IMR-90 (cell line): ENCODE measurements at regions not wholly inside any gene's neighbourhood (a gene's known extent, or its start where the extent isn't known, plus 50 kb on each side); places are given as distances from the start of the nearest gene placed in this dataset.

Experiments
- ATAC-seq: fragments of 200-7000 bp; cut with Tn5 transposase; 2 replicates; pipeline ENCODE4 v1.9.1; 2020; ENCODE audit warnings: low read depth, mild to moderate bottlenecking, moderate library complexity
- BruUV-seq: library from RNA; stranded (reverse); fragments of 400-500 nt; replicated peaks from 2 replicates; lab custom pipeline; 2021; lab: Mats Ljungman, UMichigan
- CTCF ChIA-PET: fragments of 300-600 bp; formaldehyde crosslinking; extraction: SDS; loops from one replicate; lab custom pipeline; 2021; ENCODE audit warnings: antibody characterized with exemption; lab: Yijun Ruan, JAX
- POLR2A ChIA-PET: fragments of 300-600 bp; sonication (Branson Sonifier 250); formaldehyde crosslinking; loops from one replicate; lab custom pipeline; 2022; ENCODE audit warnings: antibody characterized with exemption; ENCODE audit not compliant: unreplicated experiment; lab: Charles Lee
- DNase-seq: peaks from one replicate; pipeline ENCODE4 v3.0.0; 2013
- H2AFZ ChIP-seq: replicated peaks from 2 replicates; pipeline ENCODE3; 2013; ENCODE audit warnings: low read length, mild to moderate bottlenecking; ENCODE audit not compliant: poor library complexity
- H2AK5ac ChIP-seq: 2 replicates; pipeline ENCODE4 v1.6.1; 2013; ENCODE audit warnings: low read depth, low read length, inconsistent platforms
- H2AK9ac ChIP-seq: replicated peaks from 2 replicates; pipeline ENCODE3; 2013; ENCODE audit warnings: mild to moderate bottlenecking, low read depth, low read length, moderate library complexity; ENCODE audit not compliant: poor library complexity
- H2BK120ac ChIP-seq: 2 replicates; pipeline ENCODE4 v1.6.1; 2013; ENCODE audit warnings: low read depth, low read length, inconsistent platforms
- H2BK15ac ChIP-seq: 3 replicates; pipeline ENCODE4 v1.6.1; 2013; ENCODE audit warnings: low read depth, low read length, inconsistent platforms
- H2BK20ac ChIP-seq: 2 replicates; pipeline ENCODE4 v1.6.1; 2013; ENCODE audit warnings: low read depth, mild to moderate bottlenecking, inconsistent platforms, low read length, moderate library complexity
- H2BK5ac ChIP-seq: 2 replicates; pipeline ENCODE4 v1.6.1; 2013; ENCODE audit warnings: mild to moderate bottlenecking, low read depth, low read length, inconsistent platforms; ENCODE audit not compliant: poor library complexity, severe bottlenecking
- H3K14ac ChIP-seq: replicated peaks from 2 replicates; pipeline ENCODE4 v1.6.1; 2013; ENCODE audit warnings: low read depth, low read length, inconsistent platforms
- H3K18ac ChIP-seq: 2 replicates; pipeline ENCODE4 v1.6.1; 2013; ENCODE audit warnings: low read depth, low read length, control low read depth
- H3K23ac ChIP-seq: 2 replicates; pipeline ENCODE4 v1.6.1; 2013; ENCODE audit warnings: low read depth, low read length, inconsistent platforms
- H3K27ac ChIP-seq: 2 replicates; pipeline ENCODE4 v1.5.1; 2013; ENCODE audit warnings: mild to moderate bottlenecking, control low read depth, low read length; ENCODE audit not compliant: insufficient read depth
- H3K27me3 ChIP-seq: 2 replicates; pipeline ENCODE4 v1.6.1; 2013; ENCODE audit warnings: low read length; ENCODE audit not compliant: control insufficient read depth, insufficient read depth
- H3K36me3 ChIP-seq: 2 replicates; pipeline ENCODE4 v1.6.1; 2013; ENCODE audit warnings: low read length, mixed read lengths; ENCODE audit not compliant: control insufficient read depth, insufficient read depth
- H3K4ac ChIP-seq: 2 replicates; pipeline ENCODE4 v1.6.1; 2013; ENCODE audit warnings: low read depth, low read length, inconsistent platforms
- H3K4me1 ChIP-seq: 2 replicates; pipeline ENCODE4 v1.6.1; 2013; ENCODE audit warnings: low read length, mixed read lengths; ENCODE audit not compliant: control insufficient read depth, insufficient read depth
- H3K4me2 ChIP-seq: 2 replicates; pipeline ENCODE4 v1.6.1; 2013; ENCODE audit warnings: low read depth, mild to moderate bottlenecking, control low read depth, low read length, moderate library complexity
- H3K4me3 ChIP-seq: 2 replicates; pipeline ENCODE4 v1.5.1; 2013; ENCODE audit warnings: low read depth, mild to moderate bottlenecking, control low read depth, low read length, moderate library complexity; ENCODE audit not compliant: insufficient read depth
- H3K56ac ChIP-seq: 2 replicates; pipeline ENCODE4 v1.6.1; 2013; ENCODE audit warnings: low read length, inconsistent platforms; ENCODE audit not compliant: insufficient read depth; ENCODE audit errors: extremely low read depth
- H3K79me1 ChIP-seq, 2 experiments: 2 replicates each; pipeline ENCODE4 v1.6.1; 2013; ENCODE audit warnings: low read length in 2 of 2, inconsistent platforms in 1 of 2, low read depth in 1 of 2
- H3K9ac ChIP-seq: 2 replicates; pipeline ENCODE4 v1.6.1; 2013; ENCODE audit warnings: low read depth, low read length, control low read depth
- H3K9me1 ChIP-seq: 2 replicates; pipeline ENCODE4 v1.6.1; 2013; ENCODE audit warnings: low read length, inconsistent platforms; ENCODE audit not compliant: insufficient read depth
- H3K9me3 ChIP-seq: 2 replicates; pipeline ENCODE4 v1.6.1; 2013; ENCODE audit warnings: low read length; ENCODE audit not compliant: control insufficient read depth, insufficient read depth
- H4K20me1 ChIP-seq: 2 replicates; pipeline ENCODE4 v1.6.1; 2013; ENCODE audit warnings: low read length, inconsistent platforms; ENCODE audit not compliant: insufficient read depth
- H4K5ac ChIP-seq: 2 replicates; pipeline ENCODE4 v1.6.1; 2013; ENCODE audit warnings: mild to moderate bottlenecking, low read depth, low read length, control low read depth
- H4K8ac ChIP-seq, 2 experiments: 2 replicates each; pipeline ENCODE4 v1.6.1; 2013; ENCODE audit warnings: low read depth in 2 of 2, low read length in 2 of 2, control low read depth in 1 of 2, inconsistent platforms in 1 of 2
- H4K91ac ChIP-seq: 2 replicates; pipeline ENCODE4 v1.6.1; 2013; ENCODE audit warnings: low read depth, low read length, inconsistent platforms; ENCODE audit not compliant: insufficient read depth
- CHD1 ChIP-seq: IDR thresholded peaks from 2 replicates; pipeline ENCODE4 v1.6.1; 2012; ENCODE audit warnings: low read depth, low read length, improper control_type of control experiment
- FOS ChIP-seq: fragments of 150-350 bp; IDR thresholded peaks from 2 replicates; pipeline ENCODE4 v1.6.1; 2016; ENCODE audit warnings: low read depth, low read length
- MAFK ChIP-seq: IDR thresholded peaks from 2 replicates; pipeline ENCODE4 v1.6.1; 2012; ENCODE audit warnings: low read depth, low read length, improper control_type of control experiment
- MAZ ChIP-seq: IDR thresholded peaks from 2 replicates; pipeline ENCODE4 v1.6.1; 2012; ENCODE audit warnings: low read depth, mild to moderate bottlenecking, low read length, improper control_type of control experiment, moderate library complexity, borderline replicate concordance
- POLR2A ChIP-seq: IDR thresholded peaks from 2 replicates; pipeline ENCODE4 v1.6.1; 2012; ENCODE audit warnings: mild to moderate bottlenecking, low read depth, low read length
- RCOR1 ChIP-seq: IDR thresholded peaks from 2 replicates; pipeline ENCODE4 v1.6.1; 2012; ENCODE audit warnings: mild to moderate bottlenecking, low read length, improper control_type of control experiment; ENCODE audit not compliant: insufficient replicate concordance
- RFX5 ChIP-seq: IDR thresholded peaks from 2 replicates; pipeline ENCODE4 v1.8.0; 2012; ENCODE audit warnings: low read depth, mild to moderate bottlenecking, low read length, moderate library complexity
- WGBS, 2 experiments: methylation state at CpG; one replicate each; pipeline versions ENCODE4 v1.1.5 to v1.1.7; 2013; ENCODE audit warnings: missing lambda C conversion rate in 2 of 2; ENCODE audit not compliant: insufficient read length in 1 of 2; ENCODE audit errors: extremely low coverage in 2 of 2; 5-methylcytosine and 5-hydroxymethylcytosine counted together
- dilution Hi-C: fragments of 300-500 bp; cut with HindIII; formaldehyde crosslinking; loops from one replicate; pipeline ENCODE4 v1.14.3; 2018; ENCODE audit warnings: low sequenced_read_pairs; ENCODE audit not compliant: unreplicated experiment
- in situ Hi-C: fragments of 300-500 bp; cut with MboI; formaldehyde crosslinking; loops from 3 replicates; pipeline ENCODE4 v1.14.3; 2019; ENCODE audit warnings: low sequenced_read_pairs, inconsistent platforms, mixed read lengths
- intact Hi-C: fragments of 100-400 bp; cut with micrococcal nuclease; formaldehyde crosslinking; loops from 2 replicates; pipeline ENCODE4 v1.10.0; 2022
- TF ChIP-seq, protein P1 (sequence below): fragments of 150-350 bp; IDR thresholded peaks from 2 replicates; pipeline ENCODE4 v1.6.1; 2017; ENCODE audit warnings: mild to moderate bottlenecking, antibody characterized with exemption, low read length, low read depth
- TF ChIP-seq, protein P2 (sequence below): conservative IDR thresholded peaks from 2 replicates; pipeline ENCODE4 v1.5.1; 2012; ENCODE audit warnings: mild to moderate bottlenecking, low read depth, low read length, improper control_type of control experiment

DNA sequence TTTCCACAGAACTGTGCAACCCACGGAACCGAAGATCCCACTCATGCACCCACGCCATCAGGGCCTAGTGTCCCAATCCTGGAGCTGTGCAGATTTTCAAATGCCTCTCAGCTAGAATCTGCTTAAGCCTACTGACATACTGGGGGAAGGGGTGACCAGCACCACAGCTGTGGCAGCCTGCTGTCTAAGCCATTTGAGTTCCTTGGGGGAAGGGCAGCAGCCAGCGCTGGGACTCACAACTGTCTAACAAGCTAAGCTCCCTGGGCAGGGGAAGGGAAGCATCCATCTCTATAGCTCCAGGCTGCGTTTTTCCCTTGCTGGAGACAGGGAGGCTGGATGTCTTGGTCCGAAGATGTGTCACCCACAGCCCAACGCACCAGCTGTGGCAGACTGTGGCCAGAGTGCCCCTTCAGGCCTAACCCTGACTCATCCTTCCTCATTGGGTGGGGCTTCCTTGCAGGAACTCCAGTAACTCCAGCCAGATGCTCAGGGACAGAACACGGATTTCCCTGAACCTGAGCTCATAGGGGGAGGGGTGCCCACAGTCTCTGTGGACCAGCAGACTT is 194.8 kb downstream of the CHRDL1 start:
- H2AFZ ChIP-seq = no peak overlapping the region
- intact Hi-C loops (no loop called here), in situ Hi-C loops (no loop called here), dilution Hi-C loops (no loop called here)
- ChIA-PET POLR2A (no interaction called here), CTCF (no interaction called here)
- H3K4me3 ChIP-seq = no peak overlapping the region
- no TSS peak for BruUV-seq
- H4K5ac ChIP-seq = no peak overlapping the region
- 60% methylated on average over 1 of the region's 8 CpGs; no CpG with 5 or more reads in 1 of the 2 experiments for WGBS, 2 experiments
- H3K9ac ChIP-seq = no peak overlapping the region
- H3K79me1 ChIP-seq = no peaks in the 10 kb centered on the region
- H3K9me3 ChIP-seq = no peaks in the 10 kb centered on the region
- no peak overlapping the region for H2BK5ac ChIP-seq
- no peak overlapping the region for H3K23ac ChIP-seq
- no peak overlapping the region for H3K4ac ChIP-seq
- H3K27me3 ChIP-seq = no peaks in the 10 kb centered on the region; the same call in 1 of the 2 replicates
- no peak overlapping the region for H4K8ac ChIP-seq
- H3K9me1 ChIP-seq = no peaks in the 10 kb centered on the region
- no peak overlapping the region for H3K4me2 ChIP-seq
- H3K18ac ChIP-seq = no peak overlapping the region
- ATAC-seq = no peak
- TF ChIP-seq, protein P1, sequence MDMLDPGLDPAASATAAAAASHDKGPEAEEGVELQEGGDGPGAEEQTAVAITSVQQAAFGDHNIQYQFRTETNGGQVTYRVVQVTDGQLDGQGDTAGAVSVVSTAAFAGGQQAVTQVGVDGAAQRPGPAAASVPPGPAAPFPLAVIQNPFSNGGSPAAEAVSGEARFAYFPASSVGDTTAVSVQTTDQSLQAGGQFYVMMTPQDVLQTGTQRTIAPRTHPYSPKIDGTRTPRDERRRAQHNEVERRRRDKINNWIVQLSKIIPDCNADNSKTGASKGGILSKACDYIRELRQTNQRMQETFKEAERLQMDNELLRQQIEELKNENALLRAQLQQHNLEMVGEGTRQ = no peak
- TF ChIP-seq FOS (no peak), RCOR1 (no peak), CHD1 (no peak), POLR2A (no peak), MAZ (no peak), RFX5 (no peak), MAFK (no peak)
- TF ChIP-seq, protein P2, sequence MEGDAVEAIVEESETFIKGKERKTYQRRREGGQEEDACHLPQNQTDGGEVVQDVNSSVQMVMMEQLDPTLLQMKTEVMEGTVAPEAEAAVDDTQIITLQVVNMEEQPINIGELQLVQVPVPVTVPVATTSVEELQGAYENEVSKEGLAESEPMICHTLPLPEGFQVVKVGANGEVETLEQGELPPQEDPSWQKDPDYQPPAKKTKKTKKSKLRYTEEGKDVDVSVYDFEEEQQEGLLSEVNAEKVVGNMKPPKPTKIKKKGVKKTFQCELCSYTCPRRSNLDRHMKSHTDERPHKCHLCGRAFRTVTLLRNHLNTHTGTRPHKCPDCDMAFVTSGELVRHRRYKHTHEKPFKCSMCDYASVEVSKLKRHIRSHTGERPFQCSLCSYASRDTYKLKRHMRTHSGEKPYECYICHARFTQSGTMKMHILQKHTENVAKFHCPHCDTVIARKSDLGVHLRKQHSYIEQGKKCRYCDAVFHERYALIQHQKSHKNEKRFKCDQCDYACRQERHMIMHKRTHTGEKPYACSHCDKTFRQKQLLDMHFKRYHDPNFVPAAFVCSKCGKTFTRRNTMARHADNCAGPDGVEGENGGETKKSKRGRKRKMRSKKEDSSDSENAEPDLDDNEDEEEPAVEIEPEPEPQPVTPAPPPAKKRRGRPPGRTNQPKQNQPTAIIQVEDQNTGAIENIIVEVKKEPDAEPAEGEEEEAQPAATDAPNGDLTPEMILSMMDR = no peak
- no peak for DNase-seq
- H3K4me1 ChIP-seq = no peaks in the 10 kb centered on the region
- H4K91ac ChIP-seq = no peak overlapping the region
- no peak overlapping the region for H3K27ac ChIP-seq
- no peaks in the 10 kb centered on the region for H3K36me3 ChIP-seq
- H2BK20ac ChIP-seq = no peak overlapping the region
- no peak overlapping the region for H3K14ac ChIP-seq
- no peaks in the 10 kb centered on the region for H4K20me1 ChIP-seq
- H2AK5ac ChIP-seq = no peak overlapping the region
- H2AK9ac ChIP-seq = no peak overlapping the region
- no peak overlapping the region for H3K56ac ChIP-seq
- H2BK15ac ChIP-seq = no peak overlapping the region
- H2BK120ac ChIP-seq = no peak overlapping the region
